Right lobe of liver (tissue), 6 donors: ENCODE measurements at regions not wholly inside any gene's neighbourhood (a gene's known extent, or its start where the extent isn't known, plus 50 kb on each side); places are given as distances from the start of the nearest gene placed in this dataset.

Experiments used
- ATAC-seq, 4 donors: fragments of 200-7000 bp; cut with Tn5 transposase; one replicate each; pipeline ENCODE4 v1.9.1; 2020; ENCODE audit warnings: mild to moderate bottlenecking in 4 of 4, moderate library complexity in 4 of 4
- DNase-seq, 3 donors: peaks; one replicate each; pipeline ENCODE4 v3.0.0-alpha.2; 2020
- H3K27ac ChIP-seq, 3 donors: fragments of 200-600 bp; one replicate each; pipeline ENCODE4 v1.8.0; 2022
- H3K27me3 ChIP-seq, 2 donors: fragments of 200-600 bp; one replicate each; pipeline ENCODE4 v1.8.0; 2022
- H3K36me3 ChIP-seq, 4 donors: fragments of 200-600 bp; sonication (generic) in 1 of 4; one replicate each; pipeline versions ENCODE4 v1.5.1 to v1.8.0; 2017 to 2022; ENCODE audit warnings: control low read depth in 1 of 4
- H3K4me1 ChIP-seq, 4 donors: fragments of 200-600 bp; sonication (generic) in 1 of 4; one replicate each; pipeline versions ENCODE4 v1.5.1 to v1.8.0; 2017 to 2022; ENCODE audit warnings: control low read depth in 1 of 4
- H3K4me3 ChIP-seq, 3 donors: fragments of 200-600 bp; one replicate each; pipeline ENCODE4 v1.8.0; 2022
- H3K9me3 ChIP-seq, 4 donors: fragments of 200-600 bp; sonication (generic) in 1 of 4; one replicate each; pipeline versions ENCODE4 v1.5.1 to v1.8.0; 2017 to 2022; ENCODE audit warnings: control low read depth in 1 of 4
- POLR2A ChIP-seq: fragments of 450-650 bp; IDR thresholded peaks from one replicate; pipeline ENCODE4 v1.6.1; 2017; ENCODE audit warnings: antibody characterized with exemption, mild to moderate bottlenecking
- WGBS: methylation state at CpG from one replicate; pipeline ENCODE4 v1.1.6; 2018; ENCODE audit warnings: low coverage, low lambda C conversion rate; ENCODE audit not compliant: insufficient coverage; ENCODE audit errors: missing lambda C conversion rate; 5-methylcytosine and 5-hydroxymethylcytosine counted together
- intact Hi-C, 2 donors: fragments of 100-400 bp; cut with DNase I; formaldehyde crosslinking; loops; one replicate each; pipeline versions ENCODE4 v1.11.2 to v1.14.1; 2022
- TF ChIP-seq, protein P1 (sequence below), 4 donors: fragments of 200-600 bp in 3 of 4; fragments of 450-650 bp in 1 of 4; IDR thresholded peaks; one replicate each; pipeline versions ENCODE4 v1.5.1 to v1.8.0; 2016 to 2022; ENCODE audit warnings: antibody characterized with exemption in 4 of 4, mild to moderate bottlenecking in 2 of 4
- donor health status: DM: no; HTN: yes; CAD: no.
- donor health status: DM: no; HTN: no; CAD: no.
- donor health status: DM: no; HTN: no; CAD: no.
- donor health status: DM: no; HTN: yes; CAD: no.
- donor health status: DM: no; HTN: yes; CAD: no.

DNA sequence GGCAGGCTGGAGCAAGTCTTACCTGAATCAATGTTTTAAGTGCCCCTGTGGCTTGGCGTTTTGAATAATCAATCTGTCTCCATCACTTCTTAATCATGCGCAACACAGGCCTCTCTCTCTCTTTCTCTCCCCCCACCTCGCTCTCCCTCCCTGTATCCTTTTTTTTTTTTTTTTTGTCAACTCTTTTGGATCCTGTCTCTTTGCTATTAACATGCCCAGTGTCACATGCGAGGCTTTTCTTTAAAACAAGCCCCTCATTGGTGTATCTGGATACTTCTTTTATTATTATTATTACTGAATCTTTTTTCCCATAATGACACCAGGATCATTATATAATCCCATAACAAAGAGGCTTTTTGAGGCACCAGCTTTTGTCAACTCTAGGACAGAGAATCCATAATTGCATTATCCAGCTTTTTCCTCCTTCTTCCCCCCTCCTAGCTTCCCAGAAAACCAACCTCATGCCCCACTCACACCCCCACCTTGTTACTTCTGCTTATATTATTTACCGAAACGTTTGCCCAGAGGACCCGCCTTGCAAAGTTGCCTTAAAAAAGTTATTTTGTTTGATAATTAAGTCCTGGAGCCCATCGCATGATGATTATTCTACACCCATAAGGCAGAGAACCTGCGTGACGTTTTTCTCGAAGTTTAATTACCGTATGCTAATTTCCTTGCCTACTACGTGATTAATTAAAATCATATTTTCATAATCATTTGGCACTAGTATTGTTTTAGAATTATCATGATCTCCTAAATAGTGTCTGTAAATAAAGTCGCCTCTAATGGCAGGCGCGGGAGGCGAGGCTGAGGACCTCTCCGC, 148.1 kb upstream of the ZNF536 start:
- 13% methylated on average over 18 of the region's 18 CpGs for WGBS
- H3K4me3 ChIP-seq, result no peak overlapping the region
- no peaks in the 10 kb centered on the region for H3K9me3 ChIP-seq
- H3K27ac ChIP-seq, result no peak overlapping the region
- intact Hi-C loops, result loop anchor here in 1 of 2 donors (10.0 kb wide), 1 partner anchor 421 kb away; no protein-coding TSS in a partner anchor
- DNase-seq, result no peak
- TF ChIP-seq, protein P1, sequence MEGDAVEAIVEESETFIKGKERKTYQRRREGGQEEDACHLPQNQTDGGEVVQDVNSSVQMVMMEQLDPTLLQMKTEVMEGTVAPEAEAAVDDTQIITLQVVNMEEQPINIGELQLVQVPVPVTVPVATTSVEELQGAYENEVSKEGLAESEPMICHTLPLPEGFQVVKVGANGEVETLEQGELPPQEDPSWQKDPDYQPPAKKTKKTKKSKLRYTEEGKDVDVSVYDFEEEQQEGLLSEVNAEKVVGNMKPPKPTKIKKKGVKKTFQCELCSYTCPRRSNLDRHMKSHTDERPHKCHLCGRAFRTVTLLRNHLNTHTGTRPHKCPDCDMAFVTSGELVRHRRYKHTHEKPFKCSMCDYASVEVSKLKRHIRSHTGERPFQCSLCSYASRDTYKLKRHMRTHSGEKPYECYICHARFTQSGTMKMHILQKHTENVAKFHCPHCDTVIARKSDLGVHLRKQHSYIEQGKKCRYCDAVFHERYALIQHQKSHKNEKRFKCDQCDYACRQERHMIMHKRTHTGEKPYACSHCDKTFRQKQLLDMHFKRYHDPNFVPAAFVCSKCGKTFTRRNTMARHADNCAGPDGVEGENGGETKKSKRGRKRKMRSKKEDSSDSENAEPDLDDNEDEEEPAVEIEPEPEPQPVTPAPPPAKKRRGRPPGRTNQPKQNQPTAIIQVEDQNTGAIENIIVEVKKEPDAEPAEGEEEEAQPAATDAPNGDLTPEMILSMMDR (IDR thresholded peaks at IDR 0.05), result no peak
- TF ChIP-seq POLR2A, result no peak
- no peaks in the 10 kb centered on the region for H3K36me3 ChIP-seq
- no peak for ATAC-seq
- peaks cover 0 to 32% (median 4%) of the 10 kb centered on the region in 4 donors for H3K4me1 ChIP-seq
- peaks cover 0 to 10% of the 10 kb centered on the region in 2 donors for H3K27me3 ChIP-seq

DNA sequence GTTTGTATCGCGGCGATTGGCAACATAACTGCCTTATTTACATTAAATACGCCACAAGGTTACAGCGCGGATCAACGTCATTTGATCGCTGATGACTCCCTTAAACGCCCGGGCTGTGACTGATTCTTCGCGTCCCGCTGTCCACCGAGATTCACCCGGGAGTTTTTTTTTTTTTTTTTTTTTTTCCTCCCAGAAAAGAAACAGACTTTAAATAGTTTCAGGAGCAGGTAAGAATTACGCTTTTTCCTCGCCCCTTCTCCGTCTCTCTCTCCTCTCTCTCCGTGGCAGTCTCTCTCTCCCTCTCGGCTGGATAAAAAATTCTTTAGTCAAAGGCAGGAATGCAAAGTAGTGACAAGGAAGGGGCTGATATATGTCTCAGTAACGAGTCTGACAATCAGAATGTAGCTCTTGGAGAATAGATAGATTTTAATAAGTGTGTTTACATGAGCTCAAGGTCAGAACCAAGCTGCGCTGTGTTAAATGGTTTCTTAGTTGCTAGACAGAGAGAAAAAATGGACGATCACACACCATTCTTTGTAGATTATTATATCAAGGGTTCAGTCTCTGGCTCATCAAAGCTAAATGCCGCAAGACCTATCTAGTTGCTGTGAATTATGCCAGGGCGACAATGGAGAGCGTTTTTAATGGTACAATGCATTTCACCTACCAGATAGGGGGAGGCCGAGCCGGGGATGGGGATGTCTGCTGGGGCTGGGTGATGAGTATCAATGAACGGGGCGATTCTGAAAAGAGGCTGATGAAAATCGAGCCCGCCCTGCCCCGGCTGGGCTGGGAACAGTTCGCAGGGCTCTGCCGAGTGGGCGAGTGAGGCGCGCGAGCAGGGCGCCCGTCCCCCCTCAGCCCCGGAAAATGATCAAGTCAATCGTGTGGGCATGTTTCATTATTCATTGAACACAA, 147.2 kb upstream of the ZNF536 start:
- ATAC-seq (no peak), DNase-seq (no peak)
- 4% methylated on average over 40 of the region's 43 CpGs for WGBS
- no peak overlapping the region for H3K4me3 ChIP-seq
- intact Hi-C loops, result loop anchor here in 1 of 2 donors (10.0 kb wide), 1 partner anchor 420 kb away; no protein-coding TSS in a partner anchor
- no peaks in the 10 kb centered on the region for H3K36me3 ChIP-seq
- no peak for TF ChIP-seq POLR2A
- TF ChIP-seq, protein P1 (IDR thresholded peaks at IDR 0.05), result no peak
- H3K27me3 ChIP-seq, result peaks cover 0 to 10% of the 10 kb centered on the region in 2 donors
- no peaks in the 10 kb centered on the region for H3K9me3 ChIP-seq
- H3K4me1 ChIP-seq, result peaks cover 0 to 32% (median 4%) of the 10 kb centered on the region in 4 donors
- no peak overlapping the region for H3K27ac ChIP-seq

DNA sequence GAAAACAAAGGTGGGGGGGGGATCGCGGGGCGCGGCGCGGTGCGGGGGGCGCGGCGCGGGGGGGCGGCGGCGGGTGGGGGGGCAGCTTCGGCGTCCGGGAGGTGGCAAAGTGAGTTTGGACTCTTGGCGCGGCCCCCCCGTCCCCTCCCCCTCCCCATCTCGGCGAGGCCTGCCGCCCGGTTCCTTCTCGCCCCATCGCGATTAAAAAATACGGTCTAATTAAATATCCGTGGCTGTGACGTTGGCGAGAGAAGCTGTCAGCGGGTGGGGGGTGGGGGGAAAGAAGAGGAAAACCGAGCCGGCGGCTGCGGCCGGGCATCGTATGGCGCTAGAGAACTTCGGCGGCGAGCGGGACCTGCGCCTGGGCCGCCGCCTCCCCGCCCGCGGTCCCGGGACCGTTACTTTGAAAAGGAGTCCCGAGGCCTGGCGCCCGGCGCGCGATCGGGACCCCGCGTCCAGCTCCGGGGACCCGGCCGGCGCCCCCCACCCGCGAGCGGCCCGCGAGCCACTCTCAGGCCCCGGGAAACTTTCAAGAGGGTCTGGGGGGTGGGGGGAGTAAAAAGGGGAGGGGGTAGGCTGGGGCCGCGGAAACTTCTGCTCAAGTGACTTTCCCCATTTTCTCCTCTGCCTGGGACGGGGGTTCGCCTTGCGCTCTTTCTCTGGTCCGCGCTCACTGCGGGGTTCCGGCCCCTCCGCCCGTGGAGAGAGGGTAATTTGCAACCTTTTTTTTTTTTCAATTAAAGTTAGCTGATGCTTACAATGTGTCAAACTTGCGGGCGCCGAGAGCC, 146.3 kb upstream of the ZNF536 start:
- ATAC-seq, result no peak
- TF ChIP-seq, protein P1 (IDR thresholded peaks at IDR 0.05), result no peak
- TF ChIP-seq POLR2A, result no peak
- Histone ChIP-seq H3K4me3 (peak overlapping the region in 1 of 3 donors; percentile 3), H3K27ac (no peak overlapping the region), H3K27me3 (peaks cover 0 to 10% of the 10 kb centered on the region in 2 donors), H3K9me3 (no peaks in the 10 kb centered on the region), H3K36me3 (no peaks in the 10 kb centered on the region), H3K4me1 (peaks cover 0 to 32% (median 4%) of the 10 kb centered on the region in 4 donors)
- 3% methylated on average over 24 of the region's 84 CpGs for WGBS
- intact Hi-C loops, result loop anchor here in 1 of 2 donors (10.0 kb wide), 1 partner anchor 419 kb away; no protein-coding TSS in a partner anchor
- no peak for DNase-seq

DNA sequence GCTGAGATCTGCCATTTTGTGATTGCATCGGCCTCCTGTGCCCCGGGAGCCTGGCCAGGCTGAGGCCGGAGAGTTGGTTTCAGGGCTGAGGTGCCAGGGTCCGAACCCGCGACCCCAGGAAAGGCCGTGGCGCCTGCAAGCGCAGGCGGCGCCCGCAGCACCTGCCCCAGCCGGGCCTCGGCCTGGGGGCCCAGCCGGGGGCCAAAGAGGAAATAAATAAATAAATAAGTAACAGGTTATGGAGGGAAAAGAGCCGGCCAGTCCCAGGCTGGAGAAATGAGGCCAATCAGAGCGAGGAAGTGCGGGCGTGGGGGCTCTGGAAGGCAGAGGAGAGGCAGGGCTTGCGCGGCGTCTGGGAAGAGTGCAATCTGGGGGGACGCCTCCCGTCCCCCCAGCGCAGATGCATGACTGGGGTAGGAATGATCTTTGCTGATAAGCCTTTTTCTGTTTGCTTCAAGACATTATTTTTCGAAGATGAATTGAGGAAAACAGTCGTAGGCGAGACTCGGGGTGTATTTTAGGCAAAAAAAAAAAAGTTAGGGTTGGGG, 145.6 kb upstream of the ZNF536 start:
- no peak for TF ChIP-seq POLR2A
- TF ChIP-seq, protein P1 (IDR thresholded peaks at IDR 0.05), result no peak
- ATAC-seq, result no peak
- Histone ChIP-seq H3K9me3 (no peaks in the 10 kb centered on the region), H3K4me1 (peaks cover 0 to 32% (median 4%) of the 10 kb centered on the region in 4 donors), H3K4me3 (peak overlapping the region in 1 of 3 donors; percentile 3), H3K36me3 (no peaks in the 10 kb centered on the region), H3K27me3 (peaks cover 0 to 10% of the 10 kb centered on the region in 2 donors), H3K27ac (no peak overlapping the region)
- intact Hi-C loops, result loop anchor here in 1 of 2 donors (10.0 kb wide), 1 partner anchor 418 kb away; no protein-coding TSS in a partner anchor
- WGBS, result 2% methylated on average over 29 of the region's 29 CpGs
- no peak for DNase-seq
